ENCODE measurements at regions not wholly inside any gene's neighbourhood (a gene's known extent, or its start where the extent isn't known, plus 50 kb on each side); places are given as distances from the start of the nearest gene placed in this dataset.

GRCh38 chr7:142334236-142334635, 76.4 kb upstream of the PRSS58 start:
- DNase-seq (ENCODE audit: low read depth, low spot score), result no peak

DNA sequence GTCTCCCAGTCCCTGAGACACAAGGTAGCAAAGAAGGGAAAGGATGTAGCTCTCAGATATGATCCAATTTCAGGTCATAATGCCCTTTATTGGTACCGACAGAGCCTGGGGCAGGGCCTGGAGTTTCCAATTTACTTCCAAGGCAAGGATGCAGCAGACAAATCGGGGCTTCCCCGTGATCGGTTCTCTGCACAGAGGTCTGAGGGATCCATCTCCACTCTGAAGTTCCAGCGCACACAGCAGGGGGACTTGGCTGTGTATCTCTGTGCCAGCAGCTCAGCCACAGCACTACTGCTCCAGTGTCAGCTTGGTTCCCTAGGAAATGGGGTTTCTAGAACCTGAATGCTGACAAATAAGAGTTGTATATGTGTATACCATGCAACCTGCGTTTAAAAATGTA, 74.6 kb upstream of the PRSS58 start:
- DNase-seq (ENCODE audit: low read depth, low spot score), result no peak

DNA sequence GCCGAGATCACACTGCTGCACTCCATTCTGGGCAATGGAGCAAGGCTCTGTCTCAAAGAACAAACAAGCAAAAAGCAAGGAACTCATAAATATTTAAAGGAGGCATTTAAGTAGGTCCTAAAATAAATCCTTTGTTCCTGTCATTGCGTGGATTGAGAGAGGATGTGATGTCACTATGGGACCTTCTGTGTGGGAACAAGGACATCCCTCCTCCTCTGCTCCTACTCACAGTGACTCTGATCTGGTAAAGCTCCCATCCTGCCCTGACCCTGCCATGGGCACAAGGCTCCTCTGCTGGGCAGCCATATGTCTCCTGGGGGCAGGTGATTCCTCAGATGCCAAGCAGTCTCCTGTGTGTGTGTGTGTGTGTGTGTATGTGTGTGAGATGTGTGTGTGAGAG, 74.1 kb upstream of the PRSS58 start:
- no peak for DNase-seq (ENCODE audit: low read depth, low spot score)

- no peak for DNase-seq (ENCODE audit: low read depth, low spot score)
Measured at GRCh38 chr7:142329062-142329790, 71.4 kb upstream of the PRSS58 start.

GRCh38 chr7:142328551-142328950, 70.7 kb upstream of the PRSS58 start:
- DNase-seq (ENCODE audit: low read depth, low spot score), result no peak

- no peak for DNase-seq (ENCODE audit: low read depth, low spot score)
Measured at GRCh38 chr7:142327628-142328405, 70.0 kb upstream of the PRSS58 start.

- DNase-seq (ENCODE audit: low read depth, low spot score), result no peak
Measured at GRCh38 chr7:142323706-142324105, 65.8 kb upstream of the PRSS58 start.

GRCh38 chr7:142321391-142321790, 63.5 kb upstream of the PRSS58 start:
- no peak for DNase-seq (ENCODE audit: low read depth, low spot score)

- DNase-seq (ENCODE audit: low read depth, low spot score), result no peak
Measured at GRCh38 chr7:142320883-142321282, 63.0 kb upstream of the PRSS58 start.

GRCh38 chr7:142319970-142320369, 62.1 kb upstream of the PRSS58 start:
- DNase-seq (ENCODE audit: low read depth, low spot score), result no peak

GRCh38 chr7:142314281-142314680, 56.4 kb upstream of the PRSS58 start:
- no peak for DNase-seq (ENCODE audit: low read depth, low spot score)

GRCh38 chr7:142313528-142313927, 55.7 kb upstream of the PRSS58 start:
- no peak for DNase-seq (ENCODE audit: low read depth, low spot score)

DNA sequence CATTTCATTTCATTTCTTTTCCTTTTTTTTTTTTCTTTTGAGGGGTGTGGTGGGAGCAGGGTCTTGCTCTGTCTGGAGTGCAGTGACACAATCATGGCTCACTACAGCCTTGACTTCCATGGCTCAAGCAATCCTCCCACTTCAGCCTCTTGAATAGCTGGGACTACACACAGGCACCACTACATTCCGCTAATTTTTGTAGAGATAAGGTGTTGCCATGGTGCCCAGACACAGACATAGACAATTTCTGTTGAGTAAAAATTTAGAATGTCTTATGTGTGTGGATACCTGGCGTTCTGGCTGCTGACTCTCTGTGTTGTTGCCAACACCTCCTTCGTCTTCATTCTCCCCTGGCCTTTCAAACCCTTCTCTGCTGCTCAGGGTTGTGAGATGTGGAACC, 54.0 kb upstream of the PRSS58 start:
- DNase-seq (ENCODE audit: low read depth, low spot score), result no peak

GRCh38 chr7:142308918-142309317, 51.1 kb upstream of the PRSS58 start:
- no peak for DNase-seq (ENCODE audit: low read depth, low spot score)

GRCh38 chr7:142308326-142308725, 50.5 kb upstream of the PRSS58 start:
- DNase-seq (ENCODE audit: low read depth, low spot score), result no peak

Measured in activated CD4-positive, CD25-positive, alpha-beta regulatory T cell treated with anti-CD3 and anti-CD28 coated beads, Interleukin-2, amount 50 U/mL, for 16 hours (primary cell).